ENCODE measurements at regions not wholly inside any gene's neighbourhood (a gene's known extent, or its start where the extent isn't known, plus 50 kb on each side); places are given as distances from the start of the nearest gene placed in this dataset.
"Not testable (repeated sequence)": the region's sequence is repeated elsewhere in the genome, so short reads cannot be mapped to it uniquely, and the experiment has no call there.

DNA sequence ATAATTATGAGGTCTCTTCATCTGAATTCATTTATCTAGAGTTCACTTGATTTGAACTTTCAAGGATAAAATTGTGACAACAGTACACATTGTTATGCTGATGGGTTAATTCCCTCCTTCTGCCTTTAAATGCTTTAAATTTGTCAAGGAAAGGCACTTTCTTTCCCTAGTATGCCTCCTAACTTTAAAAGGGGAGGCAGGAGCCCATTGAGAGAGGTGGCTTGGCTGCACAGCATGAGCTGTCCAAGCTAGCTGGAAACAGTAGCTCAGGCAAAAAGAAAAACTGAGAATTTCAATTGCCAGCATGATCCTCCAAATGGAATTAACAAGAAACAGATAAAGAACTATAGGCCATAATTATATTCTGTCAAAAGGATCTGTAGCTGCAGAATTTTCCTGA lies 243.3 kb upstream of the GRIK2 start:
- no peak for DNase-seq (ENCODE audit: low read depth, low spot score)
- Histone ChIP-seq H3K4me1 (ENCODE audit: control insufficient read depth in 1 of 2, insufficient read depth in 2 of 2, low read length in 2 of 2) (no peaks in the 10 kb centered on the region), H3K9me3 (ENCODE audit: control insufficient read depth in 1 of 2, insufficient read depth in 1 of 2, low read depth in 1 of 2, low read length in 2 of 2) (no peaks in the 10 kb centered on the region), H2AFZ (ENCODE audit: low read depth, low read length, poor library complexity, severe bottlenecking) (no peak overlapping the region), H3K9me2 (ENCODE audit: insufficient read depth) (no peaks in the 10 kb centered on the region), H3K4me3 (replicated peaks in 1 of 2; ENCODE audit: low read depth in 1 of 2, low read length in 2 of 2) (no peak overlapping the region), H3K27me3 (ENCODE audit: insufficient read depth, low read length) (no peaks in the 10 kb centered on the region), H3K79me2 (ENCODE audit: insufficient read depth, low read length) (no peaks in the 10 kb centered on the region), H3K4me2 (ENCODE audit: low read length) (no peak overlapping the region), H3K27ac (ENCODE audit: low read depth, low read length) (no peak overlapping the region), H3K9ac (ENCODE audit: low read length) (no peak overlapping the region), H4K20me1 (ENCODE audit: insufficient read depth) (no peaks in the 10 kb centered on the region), H3K36me3 (ENCODE audit: control insufficient read depth in 1 of 2, insufficient read depth in 2 of 2, low read length in 2 of 2) (no peaks in the 10 kb centered on the region)
- ATAC-seq: no peak
- TF ChIP-seq JUND (IDR thresholded peaks at IDR 0.05) (no peak), ZFX (IDR thresholded peaks at IDR 0.05) (no peak)
- TF ChIP-seq, protein P1, sequence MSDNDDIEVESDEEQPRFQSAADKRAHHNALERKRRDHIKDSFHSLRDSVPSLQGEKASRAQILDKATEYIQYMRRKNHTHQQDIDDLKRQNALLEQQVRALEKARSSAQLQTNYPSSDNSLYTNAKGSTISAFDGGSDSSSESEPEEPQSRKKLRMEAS (IDR thresholded peaks at IDR 0.05): no peak
- TF ChIP-seq, protein P2, sequence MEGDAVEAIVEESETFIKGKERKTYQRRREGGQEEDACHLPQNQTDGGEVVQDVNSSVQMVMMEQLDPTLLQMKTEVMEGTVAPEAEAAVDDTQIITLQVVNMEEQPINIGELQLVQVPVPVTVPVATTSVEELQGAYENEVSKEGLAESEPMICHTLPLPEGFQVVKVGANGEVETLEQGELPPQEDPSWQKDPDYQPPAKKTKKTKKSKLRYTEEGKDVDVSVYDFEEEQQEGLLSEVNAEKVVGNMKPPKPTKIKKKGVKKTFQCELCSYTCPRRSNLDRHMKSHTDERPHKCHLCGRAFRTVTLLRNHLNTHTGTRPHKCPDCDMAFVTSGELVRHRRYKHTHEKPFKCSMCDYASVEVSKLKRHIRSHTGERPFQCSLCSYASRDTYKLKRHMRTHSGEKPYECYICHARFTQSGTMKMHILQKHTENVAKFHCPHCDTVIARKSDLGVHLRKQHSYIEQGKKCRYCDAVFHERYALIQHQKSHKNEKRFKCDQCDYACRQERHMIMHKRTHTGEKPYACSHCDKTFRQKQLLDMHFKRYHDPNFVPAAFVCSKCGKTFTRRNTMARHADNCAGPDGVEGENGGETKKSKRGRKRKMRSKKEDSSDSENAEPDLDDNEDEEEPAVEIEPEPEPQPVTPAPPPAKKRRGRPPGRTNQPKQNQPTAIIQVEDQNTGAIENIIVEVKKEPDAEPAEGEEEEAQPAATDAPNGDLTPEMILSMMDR (IDR thresholded peaks at IDR 0.05 in 2 of 3, conservative IDR thresholded peaks at IDR 0.05 in 1 of 3; ENCODE audit: borderline replicate concordance in 1 of 3, insufficient read depth in 1 of 3, low read depth in 2 of 3, low read length in 2 of 3): no peak
- ChIA-PET CTCF (no interaction called here), POLR2A (no interaction called here), RAD21 (ENCODE audit: low non-redundant PET in 1 of 2, low total read pairs in 2 of 2, uncharacterized antibody in 2 of 2, unreplicated experiment in 2 of 2) (no interaction called here)
- BruUV-seq (replicated peaks): no TSS peak
- intact Hi-C loops (cut with micrococcal nuclease): no loop called here

DNA sequence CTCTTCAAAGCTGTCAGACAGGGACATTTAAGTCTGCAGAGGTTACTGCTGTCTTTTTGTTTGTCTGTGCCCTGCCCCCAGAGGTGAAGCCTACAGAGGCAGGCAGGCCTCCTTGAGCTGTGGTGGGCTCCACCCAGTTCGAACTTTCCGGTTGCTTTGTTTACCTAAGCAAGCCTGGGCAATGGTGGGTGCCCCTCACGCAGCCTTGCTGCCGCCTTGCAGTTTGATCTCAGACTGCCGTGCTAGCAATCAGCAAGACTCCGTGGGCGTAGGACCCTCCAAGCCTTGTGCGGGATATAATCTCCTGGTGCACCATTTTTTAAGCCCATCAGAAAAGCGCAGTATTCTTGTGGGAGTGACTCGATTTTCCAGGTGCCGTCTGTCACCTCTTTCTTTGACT lies 235.9 kb upstream of the GRIK2 start:
- H3K9ac ChIP-seq (ENCODE audit: low read length); ATAC-seq; H2AFZ ChIP-seq (ENCODE audit: low read depth, low read length, poor library complexity, severe bottlenecking); H3K4me3 ChIP-seq (replicated peaks in 1 of 2; ENCODE audit: low read depth in 1 of 2, low read length in 2 of 2); DNase-seq (ENCODE audit: low read depth, low spot score); H3K27ac ChIP-seq (ENCODE audit: low read depth, low read length); POLR2A ChIA-PET; RAD21 ChIA-PET (ENCODE audit: low non-redundant PET in 1 of 2, low total read pairs in 2 of 2, uncharacterized antibody in 2 of 2, unreplicated experiment in 2 of 2); H4K20me1 ChIP-seq (ENCODE audit: insufficient read depth); H3K4me1 ChIP-seq (ENCODE audit: control insufficient read depth in 1 of 2, insufficient read depth in 2 of 2, low read length in 2 of 2); H3K9me3 ChIP-seq (ENCODE audit: control insufficient read depth in 1 of 2, insufficient read depth in 1 of 2, low read depth in 1 of 2, low read length in 2 of 2); H3K79me2 ChIP-seq (ENCODE audit: insufficient read depth, low read length); H3K4me2 ChIP-seq (ENCODE audit: low read length); H3K27me3 ChIP-seq (ENCODE audit: insufficient read depth, low read length); BruUV-seq (replicated peaks); H3K36me3 ChIP-seq (ENCODE audit: control insufficient read depth in 1 of 2, insufficient read depth in 2 of 2, low read length in 2 of 2); intact Hi-C loops (cut with micrococcal nuclease); H3K9me2 ChIP-seq (ENCODE audit: insufficient read depth); CTCF ChIA-PET: not testable (repeated sequence)

Measured in HCT116 (cell line).